ENCODE measurements at regions not wholly inside any gene's neighbourhood (a gene's known extent, or its start where the extent isn't known, plus 50 kb on each side); places are given as distances from the start of the nearest gene placed in this dataset.

- TF ChIP-seq, protein P1, sequence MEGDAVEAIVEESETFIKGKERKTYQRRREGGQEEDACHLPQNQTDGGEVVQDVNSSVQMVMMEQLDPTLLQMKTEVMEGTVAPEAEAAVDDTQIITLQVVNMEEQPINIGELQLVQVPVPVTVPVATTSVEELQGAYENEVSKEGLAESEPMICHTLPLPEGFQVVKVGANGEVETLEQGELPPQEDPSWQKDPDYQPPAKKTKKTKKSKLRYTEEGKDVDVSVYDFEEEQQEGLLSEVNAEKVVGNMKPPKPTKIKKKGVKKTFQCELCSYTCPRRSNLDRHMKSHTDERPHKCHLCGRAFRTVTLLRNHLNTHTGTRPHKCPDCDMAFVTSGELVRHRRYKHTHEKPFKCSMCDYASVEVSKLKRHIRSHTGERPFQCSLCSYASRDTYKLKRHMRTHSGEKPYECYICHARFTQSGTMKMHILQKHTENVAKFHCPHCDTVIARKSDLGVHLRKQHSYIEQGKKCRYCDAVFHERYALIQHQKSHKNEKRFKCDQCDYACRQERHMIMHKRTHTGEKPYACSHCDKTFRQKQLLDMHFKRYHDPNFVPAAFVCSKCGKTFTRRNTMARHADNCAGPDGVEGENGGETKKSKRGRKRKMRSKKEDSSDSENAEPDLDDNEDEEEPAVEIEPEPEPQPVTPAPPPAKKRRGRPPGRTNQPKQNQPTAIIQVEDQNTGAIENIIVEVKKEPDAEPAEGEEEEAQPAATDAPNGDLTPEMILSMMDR (IDR thresholded peaks at IDR 0.05; ENCODE audit: low read depth, low read length, poor library complexity, severe bottlenecking): no peak
- TF ChIP-seq EZH2phosphoT487 (IDR thresholded peaks at IDR 0.05; ENCODE audit: borderline replicate concordance, low read length): no peak
Measured at GRCh38 chr9:29873579-29873978, 2300.3 kb upstream of the C9orf72 start.

Measured in DOHH2 (cell line).